HG03159 (cell line): ENCODE measurements at regions not wholly inside any gene's neighbourhood (a gene's known extent, or its start where the extent isn't known, plus 50 kb on each side); places are given as distances from the start of the nearest gene placed in this dataset.
"Not testable (repeated sequence)": the region's sequence is repeated elsewhere in the genome, so short reads cannot be mapped to it uniquely, and the experiment has no call there.

Experiments used
- ATAC-seq: cut with Tn5 transposase; IDR thresholded peaks from one replicate; pipeline ENCODE4 v1.9.1; 2021; ENCODE audit warnings: mild to moderate bottlenecking, moderate library complexity; ENCODE audit not compliant: unreplicated experiment

GRCh38 chr5:12672141-12672540 lies 767.9 kb upstream of the CTNND2 start:
- no peak for ATAC-seq

GRCh38 chr5:12669326-12669725 lies 765.1 kb upstream of the CTNND2 start:
- no peak for ATAC-seq

GRCh38 chr5:12668564-12668963 lies 764.3 kb upstream of the CTNND2 start:
- ATAC-seq: no peak

- not testable (repeated sequence) for ATAC-seq
Observed at GRCh38 chr5:12667818-12668217, 763.6 kb upstream of the CTNND2 start.

GRCh38 chr5:12665772-12666171 lies 761.5 kb upstream of the CTNND2 start:
- not testable (repeated sequence) for ATAC-seq

GRCh38 chr5:12662545-12663314 lies 758.5 kb upstream of the CTNND2 start:
- ATAC-seq: no peak

- ATAC-seq: no peak
Observed at GRCh38 chr5:12661617-12662370, 757.5 kb upstream of the CTNND2 start.

GRCh38 chr5:12660279-12661107 lies 756.2 kb upstream of the CTNND2 start:
- not testable (repeated sequence) for ATAC-seq

GRCh38 chr5:12659686-12660085 lies 755.4 kb upstream of the CTNND2 start:
- no peak for ATAC-seq

GRCh38 chr5:12658871-12659446 lies 754.7 kb upstream of the CTNND2 start:
- ATAC-seq: no peak

- not testable (repeated sequence) for ATAC-seq
Observed at GRCh38 chr5:12657914-12658474, 753.7 kb upstream of the CTNND2 start.

- no peak for ATAC-seq
Observed at GRCh38 chr5:12655675-12656074, 751.4 kb upstream of the CTNND2 start.

- no peak for ATAC-seq
Observed at GRCh38 chr5:12652201-12652600, 748.0 kb upstream of the CTNND2 start.

- ATAC-seq: no peak
Observed at GRCh38 chr5:12648558-12648957, 744.3 kb upstream of the CTNND2 start.

- ATAC-seq: no peak
Observed at GRCh38 chr5:12647613-12648012, 743.4 kb upstream of the CTNND2 start.

- ATAC-seq: no peak
Observed at GRCh38 chr5:12645582-12645981, 741.3 kb upstream of the CTNND2 start.

- no peak for ATAC-seq
Observed at GRCh38 chr5:12636209-12636608, 732.0 kb upstream of the CTNND2 start.

GRCh38 chr5:12626556-12626955 lies 722.3 kb upstream of the CTNND2 start:
- ATAC-seq: no peak

- no peak for ATAC-seq
Observed at GRCh38 chr5:12625667-12626263, 721.5 kb upstream of the CTNND2 start.
